GM12892 (cell line): ENCODE measurements at regions not wholly inside any gene's neighbourhood (a gene's known extent, or its start where the extent isn't known, plus 50 kb on each side); places are given as distances from the start of the nearest gene placed in this dataset.

Experiments used
- DNase-seq: peaks from one replicate; pipeline ENCODE4 v3.0.0; 2011; ENCODE audit not compliant: insufficient read length
- FAIRE-seq: peaks from 2 replicates; lab custom pipeline; 2011; peaks lifted over from hg19 to GRCh38; lab: Jason Lieb, UNC
- POLR2A ChIP-seq: IDR thresholded peaks from 2 replicates; pipeline ENCODE4 v1.6.1; 2011; ENCODE audit warnings: low read depth, low read length, control low read depth
- POLR2AphosphoS5 ChIP-seq: IDR thresholded peaks from 2 replicates; pipeline ENCODE4 v1.6.1; 2011; ENCODE audit warnings: low read depth, low read length, control low read depth
- TAF1 ChIP-seq: IDR thresholded peaks from 2 replicates; pipeline ENCODE4 v1.6.1; 2011; ENCODE audit warnings: low read depth, mild to moderate bottlenecking, control low read depth, low read length, borderline replicate concordance

DNA sequence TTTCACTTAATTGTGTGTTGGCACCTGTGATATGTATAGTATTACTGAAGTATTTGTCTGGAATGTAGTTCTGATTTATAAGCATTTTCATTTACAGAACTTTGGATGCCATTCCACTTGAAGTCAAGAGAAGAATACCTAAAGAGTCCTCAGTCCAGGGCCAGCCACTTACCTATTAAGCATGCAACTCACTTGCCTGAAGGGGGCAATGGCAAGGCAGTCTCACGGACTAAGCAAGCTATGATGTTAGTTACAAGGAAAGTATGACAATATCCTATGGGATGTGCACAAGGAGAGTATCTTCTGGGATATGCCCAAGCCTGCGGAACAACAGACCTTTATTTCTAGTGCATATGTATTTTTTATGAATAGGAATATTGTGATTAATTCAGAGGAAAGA lies 369.4 kb upstream of the GCFC2 start:
- DNase-seq (no peak), FAIRE-seq (no peak)

DNA sequence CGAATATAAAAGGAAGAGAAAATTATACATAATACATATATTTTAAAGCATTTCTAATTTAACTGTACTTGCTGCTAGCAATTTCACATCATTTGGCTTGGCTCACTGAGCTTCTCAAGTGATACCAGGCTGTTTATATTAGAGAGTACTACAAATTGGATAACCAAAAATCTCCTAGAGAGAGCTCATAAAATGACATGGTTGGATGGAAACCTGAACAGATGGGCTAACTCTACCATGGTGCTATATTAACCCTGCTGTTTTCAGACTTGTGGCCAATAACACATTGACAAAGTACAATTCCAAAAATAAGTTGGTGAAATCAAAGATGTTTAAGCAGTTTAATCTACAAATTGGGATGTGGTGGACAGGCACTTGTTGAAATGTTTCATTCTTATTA lies 364.4 kb upstream of the GCFC2 start:
- TF ChIP-seq POLR2AphosphoS5 (no peak), TAF1 (no peak), POLR2A (no peak)
- no peak for DNase-seq
- no peak for FAIRE-seq

More for the DNA sequence above, 369.4 kb upstream of the GCFC2 start:
- no peak for TF ChIP-seq POLR2A
- no peak for TF ChIP-seq POLR2AphosphoS5
- no peak for TF ChIP-seq TAF1

DNA sequence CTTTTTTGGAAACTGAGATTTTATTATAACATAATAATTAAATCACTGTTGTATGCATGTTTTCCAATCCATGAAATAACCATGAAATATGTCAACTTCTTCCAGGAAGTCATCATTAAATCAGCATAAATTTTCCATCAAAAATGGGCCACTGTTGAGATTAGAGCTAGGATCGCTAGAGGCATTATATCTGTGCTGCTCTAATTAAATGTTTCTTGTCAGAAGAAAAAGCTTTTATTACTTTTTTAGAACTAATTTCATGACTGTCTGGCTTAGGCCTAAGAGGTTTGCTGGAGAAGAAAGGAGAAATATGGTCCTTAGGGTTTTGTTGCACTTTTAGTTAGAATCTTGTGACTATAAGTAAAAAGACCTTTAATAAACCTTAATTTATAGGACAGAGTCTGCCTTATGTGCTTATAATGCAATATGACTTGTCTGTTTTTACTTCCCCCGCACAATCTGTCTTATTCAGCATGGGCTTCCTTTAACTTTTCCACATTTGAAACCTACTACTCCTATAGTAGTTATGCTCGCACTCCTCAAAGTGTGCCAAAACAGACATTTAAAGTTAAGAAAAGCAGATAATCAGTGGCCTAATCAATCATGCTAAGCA lies 363.4 kb upstream of the GCFC2 start:
- no peak for DNase-seq
- TF ChIP-seq TAF1 = no peak
- no peak for TF ChIP-seq POLR2A
- TF ChIP-seq POLR2AphosphoS5 = no peak
- peak; percentile 60 for FAIRE-seq

DNA sequence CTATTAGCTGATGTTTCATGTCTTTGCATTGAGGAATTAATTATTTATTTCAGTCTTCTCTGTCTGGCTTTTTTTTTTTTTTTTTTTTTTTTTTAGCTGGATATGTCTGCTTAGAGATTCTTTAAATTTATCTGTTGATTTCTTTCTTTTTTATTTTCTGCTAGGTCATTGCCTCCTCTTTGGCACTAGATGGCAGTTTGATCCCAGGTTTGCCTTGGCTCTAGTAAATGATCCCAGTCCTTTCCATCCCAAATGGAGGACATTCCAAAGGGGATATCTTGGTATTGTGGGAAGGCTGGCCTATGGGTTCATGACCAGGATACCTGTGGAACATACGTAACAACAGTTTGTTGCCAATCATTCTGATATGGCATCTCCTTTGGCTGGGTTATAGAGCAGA lies 339.5 kb upstream of the GCFC2 start:
- DNase-seq (no peak), FAIRE-seq (no peak)
- no peak for TF ChIP-seq POLR2A
- no peak for TF ChIP-seq POLR2AphosphoS5
- no peak for TF ChIP-seq TAF1

DNA sequence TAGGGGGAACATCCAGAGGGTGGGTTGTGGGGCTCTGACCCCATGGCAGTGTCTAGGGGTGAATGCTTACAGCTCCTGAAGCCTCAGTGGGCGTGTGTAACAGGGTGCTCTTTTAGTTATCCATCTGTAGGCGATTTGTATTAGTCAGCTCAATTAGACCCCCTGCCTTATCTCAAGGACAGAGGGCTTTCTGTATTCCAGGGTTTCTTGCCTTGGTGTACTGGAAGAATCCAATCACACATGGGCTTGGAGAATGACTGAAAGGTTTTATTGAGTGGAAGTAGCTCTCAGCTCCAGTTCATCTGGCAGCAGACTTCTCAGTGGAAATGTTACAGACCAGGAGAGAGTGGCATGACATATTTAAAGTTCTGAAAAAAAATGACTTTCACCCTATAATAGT lies 334.0 kb upstream of the GCFC2 start:
- TF ChIP-seq POLR2AphosphoS5 = no peak
- no peak for TF ChIP-seq POLR2A
- TF ChIP-seq TAF1 = no peak
- FAIRE-seq = no peak

DNA sequence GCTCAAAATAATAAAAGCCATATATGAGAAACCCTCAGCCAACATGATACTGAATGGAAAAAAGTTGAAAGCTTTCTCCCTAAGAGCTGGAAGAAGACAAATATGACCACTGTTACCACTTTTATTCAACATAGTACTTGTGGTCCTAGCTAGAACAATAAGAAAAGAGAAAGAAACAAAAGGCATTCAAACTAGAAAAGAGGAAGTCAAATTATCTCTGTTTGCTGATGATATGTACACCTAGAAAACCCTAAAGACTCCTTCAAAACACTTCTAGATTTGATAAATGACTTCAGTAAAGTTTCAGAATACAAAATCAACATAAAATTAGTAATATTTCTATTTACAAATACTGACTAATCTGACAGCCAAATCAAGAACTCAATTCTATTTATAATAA lies 328.8 kb upstream of the GCFC2 start:
- TF ChIP-seq POLR2A = no peak
- no peak for TF ChIP-seq TAF1
- no peak for TF ChIP-seq POLR2AphosphoS5
- no peak for FAIRE-seq
- DNase-seq = no peak

More for the DNA sequence above, 334.0 kb upstream of the GCFC2 start:
- DNase-seq = no peak

DNA sequence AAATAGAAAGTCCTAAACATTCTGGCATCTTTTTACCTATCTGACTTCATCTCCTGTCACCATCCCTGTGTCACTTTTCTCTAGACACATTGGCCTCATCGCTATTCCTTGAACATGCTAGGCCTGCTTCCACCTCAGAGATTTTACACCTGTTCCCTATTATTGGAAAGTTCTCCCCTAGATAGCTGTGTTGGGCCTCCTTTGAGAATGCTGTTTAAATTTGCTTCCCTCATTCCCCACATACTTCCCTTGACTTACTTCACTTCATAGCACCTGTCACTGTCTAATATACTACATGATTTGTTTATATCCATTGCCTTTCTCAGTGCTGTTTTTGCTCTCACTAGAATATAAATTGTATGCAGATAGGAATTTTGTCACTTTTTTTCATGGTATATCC lies 317.0 kb upstream of the GCFC2 start:
- DNase-seq = no peak
- TF ChIP-seq POLR2A (no peak), POLR2AphosphoS5 (no peak), TAF1 (no peak)
- FAIRE-seq = no peak

DNA sequence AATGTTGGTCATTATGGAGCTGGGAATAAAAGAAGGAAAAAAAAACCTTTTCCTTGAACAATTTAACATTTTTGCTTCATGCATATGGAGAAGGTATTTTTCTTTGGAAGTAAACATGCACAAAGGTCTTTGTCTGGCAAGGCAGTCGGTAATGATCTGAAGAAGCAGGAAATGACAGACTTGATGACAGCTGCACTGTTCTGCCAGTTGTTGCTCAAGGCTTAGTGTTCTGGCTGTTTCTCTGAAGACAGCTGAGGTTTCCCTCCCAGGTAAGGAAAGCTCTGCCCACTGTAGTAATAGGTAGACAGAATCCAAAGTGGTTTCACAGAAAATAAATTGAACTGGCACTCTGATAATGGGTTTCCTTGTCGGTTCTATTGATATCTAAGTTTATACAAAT lies 308.4 kb upstream of the GCFC2 start:
- DNase-seq = no peak
- TF ChIP-seq POLR2AphosphoS5 (no peak), POLR2A (no peak), TAF1 (no peak)
- FAIRE-seq = no peak

DNA sequence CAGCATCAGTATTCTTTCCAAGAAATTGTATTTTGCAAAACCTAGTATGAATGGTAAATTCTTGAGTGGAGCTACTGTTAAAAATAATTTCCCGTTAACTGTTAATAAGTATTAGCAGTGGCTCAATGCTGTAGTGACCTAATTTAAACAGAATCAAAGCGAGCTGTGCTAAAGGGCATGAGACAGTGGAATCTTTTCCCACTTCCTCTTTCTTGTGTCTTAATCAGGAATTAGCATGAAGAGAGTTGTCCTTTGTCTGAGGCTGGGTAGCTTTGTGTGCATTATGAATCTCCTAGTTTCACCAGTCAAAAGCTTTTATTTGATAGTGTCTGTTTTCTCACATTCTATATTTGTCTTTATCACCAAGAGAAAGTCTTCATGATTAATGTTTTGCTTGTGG lies 298.8 kb upstream of the GCFC2 start:
- FAIRE-seq = no peak
- no peak for DNase-seq
- TF ChIP-seq POLR2AphosphoS5 = no peak

DNA sequence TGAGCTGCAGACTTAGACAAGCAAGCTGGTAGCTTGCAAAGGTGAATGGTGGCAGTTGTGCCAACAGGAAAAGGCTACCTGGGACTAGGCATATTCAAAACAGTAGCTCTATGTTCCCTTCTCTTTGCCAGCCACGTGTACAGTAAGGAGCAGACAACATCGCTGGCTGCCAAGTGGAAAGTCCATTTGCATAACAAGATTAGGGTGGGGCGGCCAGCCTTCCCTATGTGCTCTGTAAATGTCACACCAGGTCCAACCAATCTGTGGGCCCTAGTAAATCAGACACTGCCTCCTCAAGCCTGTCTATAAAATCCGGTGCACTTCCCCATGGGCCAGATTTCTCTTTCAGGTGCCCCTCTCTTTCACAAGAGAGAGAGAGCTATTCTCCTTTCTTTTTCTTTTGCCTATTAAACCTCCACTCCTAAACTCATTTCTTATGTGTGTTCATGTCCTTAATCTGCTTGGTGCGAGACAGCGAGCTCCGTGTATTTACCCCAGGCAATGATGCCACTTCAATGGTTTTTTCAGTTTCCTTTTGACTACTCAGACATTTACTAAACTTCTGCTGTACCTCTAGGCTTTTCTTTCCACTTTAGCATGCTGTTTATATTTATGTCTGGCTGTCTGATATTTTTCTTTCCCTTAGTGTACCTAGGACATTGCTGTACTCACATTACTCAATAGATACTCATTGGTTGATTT lies 297.4 kb upstream of the GCFC2 start:
- no peak for TF ChIP-seq POLR2AphosphoS5
- TF ChIP-seq POLR2A = no peak
- TF ChIP-seq TAF1 = no peak
- DNase-seq (no peak), FAIRE-seq (peak; percentile 56)

DNA sequence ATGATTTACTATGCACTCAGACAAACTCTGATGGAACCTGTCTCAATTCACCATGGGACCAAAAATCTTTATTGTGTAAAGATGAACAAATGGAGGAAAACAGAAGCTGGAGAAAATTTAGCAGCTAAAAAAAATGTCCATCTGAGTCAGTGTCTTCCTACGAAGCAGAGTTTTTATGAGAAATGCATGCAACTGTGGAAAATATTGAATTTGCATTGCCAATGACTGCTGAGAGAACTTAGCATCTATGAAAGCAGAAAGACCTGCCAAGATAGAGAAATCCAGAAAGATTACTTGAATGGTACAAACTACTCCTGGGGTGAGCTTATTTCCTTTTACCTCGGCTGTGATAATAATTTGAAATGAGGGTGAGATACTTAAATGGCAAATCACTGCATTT lies 289.7 kb upstream of the GCFC2 start:
- no peak for FAIRE-seq
- no peak for DNase-seq
- TF ChIP-seq POLR2A (no peak), POLR2AphosphoS5 (no peak), TAF1 (no peak)

DNA sequence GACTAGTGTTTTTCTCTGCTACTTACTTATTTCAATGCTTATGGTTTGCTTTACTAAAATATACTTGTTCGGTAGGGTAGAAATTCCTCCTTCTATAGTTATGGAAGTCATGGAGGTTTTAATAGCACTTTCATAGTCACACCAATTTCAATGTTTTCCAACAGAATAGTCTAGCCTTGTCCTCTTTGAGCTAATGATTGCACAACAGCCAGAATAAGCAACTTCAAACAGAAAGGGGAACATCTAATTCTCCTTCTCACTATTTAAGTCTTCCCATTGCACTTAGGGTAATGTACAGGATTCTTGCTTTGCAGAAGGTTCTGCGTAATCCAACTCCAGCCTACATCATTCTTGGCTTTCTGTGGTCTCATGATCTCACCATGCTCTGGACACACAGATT lies 287.7 kb upstream of the GCFC2 start:
- TF ChIP-seq POLR2A (no peak), TAF1 (no peak), POLR2AphosphoS5 (no peak)
- FAIRE-seq = no peak
- no peak for DNase-seq
